Hippocampal formation (tissue), 2 donors: ENCODE measurements at regions not wholly inside any gene's neighbourhood (a gene's known extent, or its start where the extent isn't known, plus 50 kb on each side); places are given as distances from the start of the nearest gene placed in this dataset.

ENCODE experiments used
- DNase-seq, 2 donors: peaks; one replicate each; lab custom pipeline; 2025; lab: John Stamatoyannopoulos, UW

GRCh38 chr2:104318001-104318665 is 535.8 kb upstream of the POU3F3 start:
- DNase-seq = no peak

GRCh38 chr2:104321116-104321795 is 532.7 kb upstream of the POU3F3 start:
- no peak for DNase-seq

- DNase-seq = no peak
These were observed 532.0 kb upstream of the POU3F3 start for GRCh38 chr2:104321796-104322349.

DNA sequence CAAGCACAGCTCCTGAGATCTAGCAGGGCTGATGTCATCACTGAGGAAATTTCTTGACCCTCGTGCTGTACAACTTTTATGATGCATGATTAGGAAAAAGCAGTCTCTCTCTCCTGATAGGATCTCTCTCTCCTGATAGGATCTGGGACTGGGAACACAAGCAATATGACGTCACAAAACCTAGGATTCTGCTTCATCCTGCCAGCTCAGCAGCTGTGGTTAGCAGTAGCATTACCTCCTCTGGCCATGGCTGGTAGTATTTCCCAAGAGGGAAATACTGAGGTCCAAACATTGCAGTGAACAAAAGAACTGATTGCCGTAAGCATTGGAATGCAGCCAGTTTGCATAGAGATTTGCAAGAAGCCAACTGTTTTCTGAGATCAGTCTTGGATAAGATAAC is 521.2 kb upstream of the POU3F3 start:
- no peak for DNase-seq

DNA sequence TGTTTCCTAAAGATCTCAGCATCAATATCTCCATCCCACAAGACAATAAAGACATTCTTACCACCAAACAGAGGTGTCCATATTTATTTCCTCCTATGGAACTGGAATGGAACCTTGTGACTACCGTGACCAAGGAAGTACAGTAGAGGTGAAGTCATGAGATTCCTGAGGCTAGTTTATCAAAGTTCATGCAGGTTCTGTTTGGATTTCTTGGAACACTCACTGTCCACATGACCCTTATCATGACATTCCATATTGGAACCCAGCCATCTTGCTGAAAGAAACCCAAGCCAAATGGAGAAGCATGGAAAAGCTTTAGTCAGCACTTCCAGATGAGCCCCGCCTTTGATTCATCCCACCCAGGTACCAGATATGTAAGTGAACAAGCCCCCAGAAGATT is 516.0 kb upstream of the POU3F3 start:
- no peak for DNase-seq

- DNase-seq = no peak
These were observed 513.8 kb upstream of the POU3F3 start for GRCh38 chr2:104340162-104340561.

DNA sequence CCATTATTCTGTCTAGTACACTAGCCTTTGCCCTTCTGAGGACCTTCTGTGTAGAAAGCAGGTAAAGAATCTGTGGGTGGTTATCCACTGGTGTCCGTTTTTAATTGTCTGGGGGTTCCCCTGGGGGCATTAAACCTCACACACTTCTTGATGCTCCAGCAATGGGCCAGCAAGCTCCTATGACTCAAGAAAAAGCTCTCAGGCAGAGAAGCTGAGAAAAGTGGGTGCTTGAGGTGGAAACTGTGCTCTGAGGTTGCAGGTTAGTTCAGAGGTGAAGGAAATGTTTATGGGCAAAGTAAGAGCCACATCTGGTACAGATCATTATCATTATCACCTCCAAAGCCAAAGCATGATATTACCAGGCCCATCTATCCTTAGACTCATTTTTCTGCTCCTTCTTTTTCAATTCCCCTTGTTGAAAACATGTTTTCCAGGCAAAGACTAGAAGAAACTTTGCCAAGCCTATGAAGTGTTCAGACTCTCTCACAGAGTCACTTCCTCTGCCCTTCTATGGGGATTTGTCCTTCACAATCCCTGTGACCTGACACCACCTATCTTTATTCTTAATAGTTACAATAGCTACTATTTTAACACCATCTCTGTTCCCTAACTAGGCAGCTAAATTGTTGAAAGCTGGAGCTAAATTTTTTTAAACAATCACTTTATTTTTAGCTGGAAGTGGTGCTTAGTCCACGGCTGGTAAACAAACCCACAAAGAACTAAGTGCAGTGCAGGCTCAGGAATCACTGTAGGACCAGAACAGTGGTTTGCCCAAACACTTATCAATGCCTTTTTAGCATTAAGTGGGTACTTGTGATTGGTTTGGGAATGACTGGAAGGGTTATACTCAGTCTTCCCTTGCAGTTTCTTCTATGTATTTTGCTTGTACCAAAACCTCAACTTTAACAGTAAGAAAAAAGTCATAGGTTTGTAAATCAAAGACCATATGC is 512.8 kb upstream of the POU3F3 start:
- DNase-seq = no peak

GRCh38 chr2:104344306-104344705 is 509.6 kb upstream of the POU3F3 start:
- DNase-seq = no peak

- no peak for DNase-seq
These were observed 508.9 kb upstream of the POU3F3 start for GRCh38 chr2:104344985-104345384.

- DNase-seq = no peak
These were observed 495.8 kb upstream of the POU3F3 start for GRCh38 chr2:104358122-104358521.

GRCh38 chr2:104361414-104361813 is 492.5 kb upstream of the POU3F3 start:
- DNase-seq = no peak

GRCh38 chr2:104368089-104368488 is 485.8 kb upstream of the POU3F3 start:
- no peak for DNase-seq

DNA sequence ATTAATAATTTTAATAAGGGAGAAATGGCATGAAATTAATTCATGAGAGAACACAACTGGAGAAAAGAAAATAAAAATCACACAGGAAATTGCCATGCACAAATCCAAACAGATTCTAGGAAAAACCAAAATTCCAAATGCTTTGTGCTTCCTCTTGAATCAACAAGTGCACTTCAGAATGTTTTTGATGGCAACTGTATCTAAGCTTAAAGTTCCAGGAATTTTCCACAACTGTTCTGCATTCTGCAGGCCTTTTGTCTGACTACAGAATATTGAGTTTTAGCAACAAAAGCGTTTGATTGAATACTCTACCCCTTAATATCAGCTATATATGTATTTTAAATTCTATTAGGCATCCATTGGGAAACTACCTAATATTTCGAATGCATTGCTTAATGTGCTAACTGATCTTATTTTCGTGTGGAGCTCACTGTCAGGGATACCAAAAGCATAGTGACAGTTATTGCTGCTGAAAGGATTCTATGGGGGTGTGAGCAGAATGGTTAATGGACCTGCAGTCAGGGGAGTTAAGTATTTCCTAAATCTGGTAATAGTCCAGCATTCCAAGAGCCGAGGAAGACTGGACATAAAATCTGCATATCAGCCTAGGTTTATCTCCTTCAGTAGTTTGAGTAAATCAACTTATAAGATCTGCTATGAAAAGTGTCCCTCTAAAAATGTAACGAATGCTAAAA is 482.7 kb upstream of the POU3F3 start:
- DNase-seq = no peak

DNA sequence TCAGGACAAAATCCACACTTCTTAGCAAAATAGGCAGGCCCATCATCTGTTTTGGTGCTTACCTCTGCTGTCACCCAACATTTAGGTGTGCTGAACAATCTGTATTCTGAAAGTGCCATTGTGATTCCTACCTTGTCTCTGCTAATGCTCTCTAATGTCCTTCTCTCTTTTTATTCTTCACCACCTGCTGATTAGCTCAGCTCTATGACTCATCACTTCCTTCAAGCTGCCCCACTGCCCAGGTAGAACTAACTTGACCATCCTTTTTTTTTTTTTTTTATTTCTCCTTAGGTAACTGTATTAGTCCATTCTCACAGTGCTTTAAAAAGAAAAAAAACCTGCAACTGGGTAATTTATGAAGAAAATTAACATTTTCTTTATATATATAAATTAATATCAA is 478.7 kb upstream of the POU3F3 start:
- no peak for DNase-seq

DNA sequence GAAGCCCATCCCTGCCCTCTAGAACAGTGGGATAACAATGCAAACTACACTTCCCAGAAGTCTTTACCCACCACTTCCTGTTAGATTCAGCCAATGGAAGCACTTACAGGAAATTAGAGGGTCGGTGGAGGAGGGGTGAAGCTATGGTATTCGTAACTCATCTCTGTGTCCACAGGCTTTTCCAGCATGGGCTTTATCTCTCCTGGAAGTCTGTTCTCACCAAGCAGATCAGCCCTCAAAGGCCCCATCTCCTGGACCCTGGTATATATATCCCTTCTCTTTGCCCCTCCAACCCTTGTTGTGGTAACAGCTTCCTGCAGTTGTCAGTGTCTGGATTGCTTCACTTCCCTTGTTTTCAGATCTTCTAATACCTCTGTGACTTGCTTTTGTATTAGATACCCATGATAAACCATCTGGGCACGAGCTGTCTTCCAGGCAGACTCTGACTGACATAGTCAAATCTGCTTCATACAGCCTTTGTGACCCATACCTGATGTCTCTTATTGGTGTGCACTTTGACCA is 475.0 kb upstream of the POU3F3 start:
- DNase-seq = peak; percentile 58 to 84

GRCh38 chr2:104384961-104385360 is 469.0 kb upstream of the POU3F3 start:
- DNase-seq = no peak

- DNase-seq = no peak
These were observed 468.2 kb upstream of the POU3F3 start for GRCh38 chr2:104385743-104386142.

- DNase-seq = no peak
These were observed 465.6 kb upstream of the POU3F3 start for GRCh38 chr2:104388296-104388695.

DNA sequence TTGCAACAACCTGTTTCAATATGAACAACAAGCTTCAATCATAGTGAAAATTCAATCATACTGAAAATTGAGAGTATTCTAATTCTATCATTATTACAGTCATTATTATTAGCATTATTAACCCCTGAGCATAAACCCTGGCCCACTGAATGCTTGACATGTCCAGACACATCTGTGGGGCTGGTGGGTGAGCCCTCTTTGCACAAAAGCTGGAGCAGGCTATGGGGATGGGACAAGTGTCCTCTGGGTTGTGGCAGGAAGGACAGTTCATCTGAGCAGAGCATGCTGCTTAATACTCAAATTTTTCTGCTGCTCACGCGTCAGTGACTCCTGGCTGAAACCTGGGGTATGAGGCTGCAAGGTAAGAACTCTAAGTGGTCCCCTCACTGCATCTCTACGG is 451.1 kb upstream of the POU3F3 start:
- DNase-seq = no peak

DNA sequence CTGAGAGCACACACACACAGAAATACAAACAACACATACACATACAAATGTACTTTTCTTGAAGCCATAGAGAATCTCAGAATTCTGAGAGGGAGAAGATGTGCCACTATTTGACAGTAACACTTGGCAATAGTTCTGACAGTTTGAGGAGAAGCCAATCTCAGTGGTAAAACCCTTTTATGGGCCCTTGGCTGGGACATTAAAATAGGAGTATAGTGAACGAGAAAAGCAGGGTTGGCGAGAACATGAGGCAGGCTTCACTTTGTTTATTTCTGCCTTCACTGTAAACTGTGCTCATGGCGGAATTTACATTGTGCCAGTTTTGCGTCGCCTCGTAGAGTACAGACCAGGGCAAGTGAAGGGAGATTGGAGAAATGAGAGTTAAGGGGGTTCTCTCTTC is 449.4 kb upstream of the POU3F3 start:
- no peak for DNase-seq

DNA sequence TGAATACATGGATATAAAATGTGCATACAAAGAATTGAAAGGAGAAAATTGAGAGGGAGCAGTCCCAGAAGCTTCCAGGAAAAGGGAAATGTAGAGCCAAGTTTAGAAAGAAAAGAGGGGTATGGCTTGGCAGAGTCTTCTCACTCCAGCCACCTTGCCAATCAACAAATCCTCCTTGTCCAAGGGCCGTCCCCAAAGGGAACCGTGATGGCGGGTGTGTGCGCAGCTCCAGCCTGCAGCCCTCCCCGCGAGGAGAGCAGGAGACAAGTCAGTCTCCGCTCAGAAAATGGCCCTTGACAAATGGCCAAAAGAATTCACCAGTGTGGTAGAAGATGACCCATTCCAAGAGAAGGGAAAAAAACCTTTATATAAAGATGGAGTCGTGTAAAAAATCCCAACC is 448.3 kb upstream of the POU3F3 start:
- no peak for DNase-seq
